GM23338 (cell line): ENCODE measurements at regions not wholly inside any gene's neighbourhood (a gene's known extent, or its start where the extent isn't known, plus 50 kb on each side); places are given as distances from the start of the nearest gene placed in this dataset.

Experiments used
- ATAC-seq: fragments of 200-7000 bp; cut with Tn5 transposase; 3 replicates; pipeline ENCODE4 v1.9.1; 2020
- DNase-seq: peaks from one replicate; pipeline ENCODE4 v3.0.0-alpha.2; 2015; ENCODE audit warnings: low spot score
- H2AFZ ChIP-seq: fragments of 200-600 bp; sonication (generic); 2 replicates; pipeline ENCODE4 v1.8.0; 2016; ENCODE audit warnings: antibody characterized with exemption, mild to moderate bottlenecking, moderate library complexity
- H3F3A ChIP-seq: fragments of 200-600 bp; sonication (generic); replicated peaks from 2 replicates; pipeline ENCODE4 v1.8.0; 2017; ENCODE audit warnings: antibody characterized with exemption, mixed run types, low read depth
- H3K27ac ChIP-seq: fragments of 200-600 bp; sonication (generic); 2 replicates; pipeline ENCODE4 v1.6.1; 2016; ENCODE audit warnings: low read depth
- H3K27me3 ChIP-seq: fragments of 200-600 bp; sonication (generic); 2 replicates; pipeline ENCODE4 v1.8.0; 2016; ENCODE audit warnings: mild to moderate bottlenecking, mixed run types, moderate library complexity; ENCODE audit not compliant: insufficient read depth
- H3K36me3 ChIP-seq: fragments of 200-600 bp; sonication (generic); 2 replicates; pipeline ENCODE4 v1.8.0; 2016; ENCODE audit warnings: mild to moderate bottlenecking; ENCODE audit not compliant: insufficient read depth
- H3K4me1 ChIP-seq: fragments of 200-600 bp; sonication (generic); 2 replicates; pipeline ENCODE4 v1.8.0; 2016; ENCODE audit warnings: mild to moderate bottlenecking, moderate library complexity; ENCODE audit not compliant: insufficient read depth
- H3K4me2 ChIP-seq: fragments of 200-600 bp; sonication (generic); 2 replicates; pipeline ENCODE4 v1.7.1; 2017; ENCODE audit warnings: mixed run types
- H3K4me3 ChIP-seq: fragments of 200-600 bp; sonication (generic); 2 replicates; pipeline ENCODE4 v1.6.1; 2016; ENCODE audit warnings: mixed run types
- H3K79me2 ChIP-seq: fragments of 200-600 bp; sonication (generic); replicated peaks from 2 replicates; pipeline ENCODE4 v1.8.0; 2017; ENCODE audit warnings: mild to moderate bottlenecking; ENCODE audit not compliant: insufficient read depth
- H3K9me2 ChIP-seq: fragments of 200-600 bp; sonication (generic); 2 replicates; pipeline ENCODE4 v1.8.0; 2017; ENCODE audit not compliant: insufficient read depth
- H4K20me1 ChIP-seq: fragments of 200-600 bp; sonication (generic); replicated peaks from 2 replicates; pipeline ENCODE4 v1.8.0; 2017; ENCODE audit warnings: mild to moderate bottlenecking; ENCODE audit not compliant: insufficient read depth
- H3K27ac Mint-ChIP-seq: 2 replicates; pipeline ENCODE4 v1.8.0; 2020; ENCODE audit warnings: inconsistent platforms, mild to moderate bottlenecking, moderate library complexity, mixed read lengths
- H3K27me3 Mint-ChIP-seq: 3 replicates; pipeline ENCODE4 v1.8.0; 2022; ENCODE audit warnings: low read depth, mild to moderate bottlenecking, moderate library complexity, mixed read lengths, inconsistent platforms; ENCODE audit not compliant: insufficient read depth, poor library complexity
- H3K36me3 Mint-ChIP-seq: 3 replicates; pipeline ENCODE4 v1.8.0; 2021; ENCODE audit warnings: low read depth, mild to moderate bottlenecking, inconsistent platforms, moderate library complexity, mixed read lengths
- H3K4me1 Mint-ChIP-seq: 3 replicates; pipeline ENCODE4 v1.8.0; 2020; ENCODE audit warnings: mild to moderate bottlenecking, inconsistent platforms, mixed read lengths
- H3K4me3 Mint-ChIP-seq: 3 replicates; pipeline ENCODE4 v1.8.0; 2021; ENCODE audit warnings: moderate library complexity, mild to moderate bottlenecking, inconsistent platforms, mixed read lengths
- H3K9me3 Mint-ChIP-seq: 3 replicates; pipeline ENCODE4 v1.8.0; 2020; ENCODE audit warnings: moderate library complexity, mild to moderate bottlenecking, inconsistent platforms, mixed read lengths
- CREB1 ChIP-seq: fragments of 250-450 bp; sonication (Bioruptor Pico); IDR thresholded peaks from 2 replicates; pipeline ENCODE4 v1.5.0; 2020; ENCODE audit warnings: low read depth, mild to moderate bottlenecking, moderate library complexity
- CTCF ChIP-seq, 2 experiments: fragments of 200-600 bp in 1 of 2; sonication (generic) in 1 of 2; conservative IDR thresholded peaks; 2 replicates each; pipeline versions ENCODE4 v1.5.1 to v1.6.1; 2016 to 2017; ENCODE audit warnings: antibody characterized with exemption in 2 of 2, low read depth in 2 of 2, mild to moderate bottlenecking in 2 of 2, moderate library complexity in 1 of 2
- EZH2phosphoT487 ChIP-seq: fragments of 200-600 bp; sonication (generic); IDR thresholded peaks from one replicate; pipeline ENCODE4 v1.8.1; 2018; ENCODE audit warnings: antibody characterized with exemption; ENCODE audit not compliant: unreplicated experiment
- JUNB ChIP-seq: IDR thresholded peaks from one replicate; pipeline ENCODE4 v1.6.1; 2016; ENCODE audit warnings: antibody characterized with exemption; ENCODE audit not compliant: unreplicated experiment
- REST ChIP-seq: IDR thresholded peaks from one replicate; pipeline ENCODE4 v1.6.1; 2018; ENCODE audit warnings: antibody characterized with exemption; ENCODE audit not compliant: unreplicated experiment
- STAT1 ChIP-seq: IDR thresholded peaks from one replicate; pipeline ENCODE4 v1.6.1; 2016; ENCODE audit warnings: antibody characterized with exemption; ENCODE audit not compliant: unreplicated experiment
- ZNF114 ChIP-seq: fragments of 250-450 bp; sonication (Bioruptor Pico); IDR thresholded peaks from 2 replicates; pipeline ENCODE4 v1.5.0; 2020; ENCODE audit warnings: mild to moderate bottlenecking, moderate library complexity
- ZNF331 ChIP-seq: fragments of 250-450 bp; sonication (Bioruptor Pico); IDR thresholded peaks from 2 replicates; pipeline ENCODE4 v1.5.0; 2020; ENCODE audit warnings: low read depth, mild to moderate bottlenecking, moderate library complexity

- Histone ChIP-seq H3K27me3 (no peaks in the 10 kb centered on the region), H4K20me1 (no peaks in the 10 kb centered on the region), H3K9me2 (no peaks in the 10 kb centered on the region), H3K4me1 (no peaks in the 10 kb centered on the region), H2AFZ (no peak overlapping the region), H3K4me3 (no peak overlapping the region), H3F3A (no peaks in the 10 kb centered on the region), H3K27ac (no peak overlapping the region), H3K4me2 (no peak overlapping the region), H3K36me3 (no peaks in the 10 kb centered on the region), H3K79me2 (no peaks in the 10 kb centered on the region)
- Mint-ChIP-seq H3K27me3 (peaks cover 2% of the 10 kb centered on the region), H3K4me1 (peaks cover 3% of the 10 kb centered on the region; the same call in 1 of the 3 replicates), H3K9me3 (no peaks in the 10 kb centered on the region), H3K27ac (no peak overlapping the region), H3K4me3 (no peak overlapping the region), H3K36me3 (no peaks in the 10 kb centered on the region)
- TF ChIP-seq JUNB (no peak), ZNF114 (no peak), CREB1 (CRISPR knock-in tag) (no peak)
- no peak for ATAC-seq
- no peak for DNase-seq
Measured at GRCh38 chr3:177476495-177476894, 279.2 kb upstream of the TBL1XR1 start.

GRCh38 chr3:177476921-177477435, 279.7 kb upstream of the TBL1XR1 start:
- H4K20me1 ChIP-seq, result no peaks in the 10 kb centered on the region
- no peaks in the 10 kb centered on the region for H3K79me2 ChIP-seq
- TF ChIP-seq CTCF (conservative IDR thresholded peaks at IDR 0.05; ENCODE audit: low read depth in 2 of 2), result no peak
- no peak for TF ChIP-seq ZNF331 (CRISPR knock-in tag)
- no peak for TF ChIP-seq ZNF114
- no peak for TF ChIP-seq EZH2phosphoT487
- TF ChIP-seq STAT1, result no peak
- TF ChIP-seq REST, result no peak
- H3K4me1 ChIP-seq, result no peaks in the 10 kb centered on the region
- DNase-seq (no peak), ATAC-seq (no peak)
- Mint-ChIP-seq H3K27me3 (peaks cover 2% of the 10 kb centered on the region), H3K36me3 (no peaks in the 10 kb centered on the region), H3K4me1 (peaks cover 3% of the 10 kb centered on the region; the same call in 1 of the 3 replicates), H3K4me3 (no peak overlapping the region), H3K9me3 (no peaks in the 10 kb centered on the region), H3K27ac (no peak overlapping the region)
- no peak overlapping the region for H3K4me2 ChIP-seq
- H3K36me3 ChIP-seq, result no peaks in the 10 kb centered on the region
- no peak overlapping the region for H2AFZ ChIP-seq
- no peak overlapping the region for H3K4me3 ChIP-seq
- no peak overlapping the region for H3K27ac ChIP-seq
- no peaks in the 10 kb centered on the region for H3K9me2 ChIP-seq
- H3F3A ChIP-seq, result no peaks in the 10 kb centered on the region
- no peaks in the 10 kb centered on the region for H3K27me3 ChIP-seq
